ENCODE measurements at regions not wholly inside any gene's neighbourhood (a gene's known extent, or its start where the extent isn't known, plus 50 kb on each side); places are given as distances from the start of the nearest gene placed in this dataset.

DNA sequence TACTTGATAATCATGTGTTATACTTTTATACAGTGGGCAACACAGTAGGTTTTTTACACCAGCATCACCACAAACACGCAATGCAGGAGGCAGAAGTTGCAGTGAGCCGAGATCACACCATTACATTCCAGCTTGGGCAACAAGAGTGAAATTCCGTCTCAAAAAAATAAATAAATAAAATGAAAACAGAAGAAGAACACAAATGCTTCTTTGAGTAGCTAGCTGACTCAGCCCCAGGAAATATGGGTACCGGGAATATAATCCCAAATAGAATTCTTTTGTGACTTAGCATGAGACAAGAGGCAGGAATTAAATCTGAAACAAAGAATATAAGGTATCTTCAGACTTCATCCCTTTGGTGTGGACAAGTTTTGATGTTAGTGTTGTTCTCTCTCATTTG is 164.2 kb upstream of the ATXN1 start:
- TF ChIP-seq MAFK (IDR thresholded peaks at IDR 0.05; ENCODE audit: partially characterized antibody) (no peak), POLR2A (IDR thresholded peaks at IDR 0.05; ENCODE audit: low read length) (no peak), JUNB (IDR thresholded peaks at IDR 0.05) (no peak), KDM1A (IDR thresholded peaks at IDR 0.05; ENCODE audit: low read depth) (no peak), EP300 (IDR thresholded peaks at IDR 0.05) (no peak), CHD4 (IDR thresholded peaks at IDR 0.05; ENCODE audit: borderline replicate concordance) (no peak)
- TF ChIP-seq, protein P1, sequence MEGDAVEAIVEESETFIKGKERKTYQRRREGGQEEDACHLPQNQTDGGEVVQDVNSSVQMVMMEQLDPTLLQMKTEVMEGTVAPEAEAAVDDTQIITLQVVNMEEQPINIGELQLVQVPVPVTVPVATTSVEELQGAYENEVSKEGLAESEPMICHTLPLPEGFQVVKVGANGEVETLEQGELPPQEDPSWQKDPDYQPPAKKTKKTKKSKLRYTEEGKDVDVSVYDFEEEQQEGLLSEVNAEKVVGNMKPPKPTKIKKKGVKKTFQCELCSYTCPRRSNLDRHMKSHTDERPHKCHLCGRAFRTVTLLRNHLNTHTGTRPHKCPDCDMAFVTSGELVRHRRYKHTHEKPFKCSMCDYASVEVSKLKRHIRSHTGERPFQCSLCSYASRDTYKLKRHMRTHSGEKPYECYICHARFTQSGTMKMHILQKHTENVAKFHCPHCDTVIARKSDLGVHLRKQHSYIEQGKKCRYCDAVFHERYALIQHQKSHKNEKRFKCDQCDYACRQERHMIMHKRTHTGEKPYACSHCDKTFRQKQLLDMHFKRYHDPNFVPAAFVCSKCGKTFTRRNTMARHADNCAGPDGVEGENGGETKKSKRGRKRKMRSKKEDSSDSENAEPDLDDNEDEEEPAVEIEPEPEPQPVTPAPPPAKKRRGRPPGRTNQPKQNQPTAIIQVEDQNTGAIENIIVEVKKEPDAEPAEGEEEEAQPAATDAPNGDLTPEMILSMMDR (IDR thresholded peaks at IDR 0.05): no peak
- TF ChIP-seq, protein P2, sequence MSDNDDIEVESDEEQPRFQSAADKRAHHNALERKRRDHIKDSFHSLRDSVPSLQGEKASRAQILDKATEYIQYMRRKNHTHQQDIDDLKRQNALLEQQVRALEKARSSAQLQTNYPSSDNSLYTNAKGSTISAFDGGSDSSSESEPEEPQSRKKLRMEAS (IDR thresholded peaks at IDR 0.05): no peak
- TF ChIP-seq, protein P3, sequence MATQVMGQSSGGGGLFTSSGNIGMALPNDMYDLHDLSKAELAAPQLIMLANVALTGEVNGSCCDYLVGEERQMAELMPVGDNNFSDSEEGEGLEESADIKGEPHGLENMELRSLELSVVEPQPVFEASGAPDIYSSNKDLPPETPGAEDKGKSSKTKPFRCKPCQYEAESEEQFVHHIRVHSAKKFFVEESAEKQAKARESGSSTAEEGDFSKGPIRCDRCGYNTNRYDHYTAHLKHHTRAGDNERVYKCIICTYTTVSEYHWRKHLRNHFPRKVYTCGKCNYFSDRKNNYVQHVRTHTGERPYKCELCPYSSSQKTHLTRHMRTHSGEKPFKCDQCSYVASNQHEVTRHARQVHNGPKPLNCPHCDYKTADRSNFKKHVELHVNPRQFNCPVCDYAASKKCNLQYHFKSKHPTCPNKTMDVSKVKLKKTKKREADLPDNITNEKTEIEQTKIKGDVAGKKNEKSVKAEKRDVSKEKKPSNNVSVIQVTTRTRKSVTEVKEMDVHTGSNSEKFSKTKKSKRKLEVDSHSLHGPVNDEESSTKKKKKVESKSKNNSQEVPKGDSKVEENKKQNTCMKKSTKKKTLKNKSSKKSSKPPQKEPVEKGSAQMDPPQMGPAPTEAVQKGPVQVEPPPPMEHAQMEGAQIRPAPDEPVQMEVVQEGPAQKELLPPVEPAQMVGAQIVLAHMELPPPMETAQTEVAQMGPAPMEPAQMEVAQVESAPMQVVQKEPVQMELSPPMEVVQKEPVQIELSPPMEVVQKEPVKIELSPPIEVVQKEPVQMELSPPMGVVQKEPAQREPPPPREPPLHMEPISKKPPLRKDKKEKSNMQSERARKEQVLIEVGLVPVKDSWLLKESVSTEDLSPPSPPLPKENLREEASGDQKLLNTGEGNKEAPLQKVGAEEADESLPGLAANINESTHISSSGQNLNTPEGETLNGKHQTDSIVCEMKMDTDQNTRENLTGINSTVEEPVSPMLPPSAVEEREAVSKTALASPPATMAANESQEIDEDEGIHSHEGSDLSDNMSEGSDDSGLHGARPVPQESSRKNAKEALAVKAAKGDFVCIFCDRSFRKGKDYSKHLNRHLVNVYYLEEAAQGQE (IDR thresholded peaks at IDR 0.05): no peak
- TF ChIP-seq, protein P4, sequence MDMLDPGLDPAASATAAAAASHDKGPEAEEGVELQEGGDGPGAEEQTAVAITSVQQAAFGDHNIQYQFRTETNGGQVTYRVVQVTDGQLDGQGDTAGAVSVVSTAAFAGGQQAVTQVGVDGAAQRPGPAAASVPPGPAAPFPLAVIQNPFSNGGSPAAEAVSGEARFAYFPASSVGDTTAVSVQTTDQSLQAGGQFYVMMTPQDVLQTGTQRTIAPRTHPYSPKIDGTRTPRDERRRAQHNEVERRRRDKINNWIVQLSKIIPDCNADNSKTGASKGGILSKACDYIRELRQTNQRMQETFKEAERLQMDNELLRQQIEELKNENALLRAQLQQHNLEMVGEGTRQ (IDR thresholded peaks at IDR 0.05): no peak
- TF ChIP-seq, protein P5, sequence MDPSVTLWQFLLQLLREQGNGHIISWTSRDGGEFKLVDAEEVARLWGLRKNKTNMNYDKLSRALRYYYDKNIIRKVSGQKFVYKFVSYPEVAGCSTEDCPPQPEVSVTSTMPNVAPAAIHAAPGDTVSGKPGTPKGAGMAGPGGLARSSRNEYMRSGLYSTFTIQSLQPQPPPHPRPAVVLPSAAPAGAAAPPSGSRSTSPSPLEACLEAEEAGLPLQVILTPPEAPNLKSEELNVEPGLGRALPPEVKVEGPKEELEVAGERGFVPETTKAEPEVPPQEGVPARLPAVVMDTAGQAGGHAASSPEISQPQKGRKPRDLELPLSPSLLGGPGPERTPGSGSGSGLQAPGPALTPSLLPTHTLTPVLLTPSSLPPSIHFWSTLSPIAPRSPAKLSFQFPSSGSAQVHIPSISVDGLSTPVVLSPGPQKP (IDR thresholded peaks at IDR 0.05; ENCODE audit: low read depth, low read length): no peak
